ENCODE measurements at regions not wholly inside any gene's neighbourhood (a gene's known extent, or its start where the extent isn't known, plus 50 kb on each side); places are given as distances from the start of the nearest gene placed in this dataset.

GRCh38 chr5:13524936-13525335, 419.6 kb downstream of the DNAH5 start:
- TF ChIP-seq POLR2A (IDR thresholded peaks at IDR 0.05), result no peak
- TF ChIP-seq CTCF (IDR thresholded peaks at IDR 0.05), result no peak
- TF ChIP-seq POLR2AphosphoS5 (IDR thresholded peaks at IDR 0.05), result no peak

All from breast epithelium (tissue), 3 donors.